Fibroblast of mammary gland (primary cell): ENCODE measurements at regions not wholly inside any gene's neighbourhood (a gene's known extent, or its start where the extent isn't known, plus 50 kb on each side); places are given as distances from the start of the nearest gene placed in this dataset.
"Not testable (repeated sequence)": the region's sequence is repeated elsewhere in the genome, so short reads cannot be mapped to it uniquely, and the experiment has no call there.

Experiments used
- DNase-seq: peaks from one replicate; pipeline ENCODE4 v3.0.0-alpha.2; 2010; ENCODE audit warnings: low read depth
- H3K4me3 ChIP-seq: 2 replicates; pipeline ENCODE4 v1.5.1; 2011; ENCODE audit warnings: low read depth, mild to moderate bottlenecking, low read length, moderate library complexity; ENCODE audit not compliant: control insufficient read depth
- CTCF ChIP-seq: conservative IDR thresholded peaks from 2 replicates; pipeline ENCODE4 v1.5.1; 2011; ENCODE audit warnings: low read depth, low read length, inconsistent platforms; ENCODE audit not compliant: control insufficient read depth, insufficient read depth

- H3K4me3 ChIP-seq, result no peak overlapping the region
- DNase-seq, result no peak
- TF ChIP-seq CTCF, result no peak
Observed at GRCh38 chr11:127800989-127801688, 786.2 kb downstream of the ETS1 start.

GRCh38 chr11:127795326-127795725 lies 792.0 kb downstream of the ETS1 start:
- TF ChIP-seq CTCF, result no peak
- no peak overlapping the region for H3K4me3 ChIP-seq
- DNase-seq, result no peak

GRCh38 chr11:127791844-127792243 lies 791.3 kb upstream of the KIRREL3 start:
- TF ChIP-seq CTCF, result no peak
- DNase-seq, result no peak

GRCh38 chr11:127790592-127790991 lies 790.0 kb upstream of the KIRREL3 start:
- TF ChIP-seq CTCF, result no peak
- no peak overlapping the region for H3K4me3 ChIP-seq
- DNase-seq, result no peak

More at GRCh38 chr11:127791844-127792243, 791.3 kb upstream of the KIRREL3 start:
- H3K4me3 ChIP-seq, result no peak overlapping the region

GRCh38 chr11:127789927-127790326 lies 789.4 kb upstream of the KIRREL3 start:
- no peak for TF ChIP-seq CTCF
- DNase-seq, result no peak

GRCh38 chr11:127772938-127773337 lies 772.4 kb upstream of the KIRREL3 start:
- not testable (repeated sequence) for H3K4me3 ChIP-seq

More at GRCh38 chr11:127789927-127790326, 789.4 kb upstream of the KIRREL3 start:
- no peak overlapping the region for H3K4me3 ChIP-seq

GRCh38 chr11:127768931-127769330 lies 768.4 kb upstream of the KIRREL3 start:
- H3K4me3 ChIP-seq, DNase-seq: not testable (repeated sequence)

More at GRCh38 chr11:127772938-127773337, 772.4 kb upstream of the KIRREL3 start:
- not testable (repeated sequence) for DNase-seq

GRCh38 chr11:127766734-127767133 lies 766.2 kb upstream of the KIRREL3 start:
- no peak for TF ChIP-seq CTCF
- no peak overlapping the region for H3K4me3 ChIP-seq
- DNase-seq, result no peak
